GM12878 (cell line): ENCODE measurements at regions not wholly inside any gene's neighbourhood (a gene's known extent, or its start where the extent isn't known, plus 50 kb on each side); places are given as distances from the start of the nearest gene placed in this dataset.

Experiments
- EZH2 ChIP-seq: IDR thresholded peaks from 2 replicates; pipeline ENCODE4 v1.6.1; 2012; ENCODE audit warnings: low read depth, mild to moderate bottlenecking, control low read depth, inconsistent platforms, low read length, borderline replicate concordance; ENCODE audit not compliant: control insufficient read depth
- NFYB ChIP-seq: IDR thresholded peaks from 2 replicates; pipeline ENCODE4 v1.6.1; 2011; ENCODE audit warnings: low read depth, mild to moderate bottlenecking, low read length, improper control_type of control experiment, moderate library complexity; ENCODE audit not compliant: insufficient read depth

DNA sequence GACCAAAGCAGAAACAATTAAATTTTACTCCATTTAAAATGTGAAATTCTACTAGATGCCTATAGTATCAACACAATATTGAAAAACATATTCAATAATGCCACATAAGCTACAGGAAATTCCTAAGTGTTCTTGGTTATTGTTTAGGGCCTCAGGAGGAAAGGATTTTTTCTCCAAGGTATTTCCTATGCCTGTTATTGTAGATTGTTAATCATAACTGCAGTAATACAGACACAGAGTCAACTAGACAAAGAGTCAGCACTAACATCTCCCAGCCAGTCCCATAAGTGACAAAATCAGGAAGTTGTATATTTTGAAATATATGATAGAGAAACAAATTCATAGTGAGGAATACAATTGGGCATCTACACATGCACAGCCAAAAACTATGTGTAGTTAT is 782.7 kb upstream of the KIF2B start:
- TF ChIP-seq EZH2, result no peak
- no peak for TF ChIP-seq NFYB
